GM19328 (cell line): ENCODE measurements at regions not wholly inside any gene's neighbourhood (a gene's known extent, or its start where the extent isn't known, plus 50 kb on each side); places are given as distances from the start of the nearest gene placed in this dataset.
"Not testable (repeated sequence)": the region's sequence is repeated elsewhere in the genome, so short reads cannot be mapped to it uniquely, and the experiment has no call there.

Experiments
- ATAC-seq: cut with Tn5 transposase; IDR thresholded peaks from one replicate; pipeline ENCODE4 v1.9.1; 2021; ENCODE audit warnings: mild to moderate bottlenecking, moderate library complexity; ENCODE audit not compliant: unreplicated experiment

GRCh38 chr14:106062502-106063272, 536.3 kb downstream of the TMEM121 start:
- ATAC-seq: no peak

GRCh38 chr14:106067935-106068334, 541.6 kb downstream of the TMEM121 start:
- no peak for ATAC-seq

DNA sequence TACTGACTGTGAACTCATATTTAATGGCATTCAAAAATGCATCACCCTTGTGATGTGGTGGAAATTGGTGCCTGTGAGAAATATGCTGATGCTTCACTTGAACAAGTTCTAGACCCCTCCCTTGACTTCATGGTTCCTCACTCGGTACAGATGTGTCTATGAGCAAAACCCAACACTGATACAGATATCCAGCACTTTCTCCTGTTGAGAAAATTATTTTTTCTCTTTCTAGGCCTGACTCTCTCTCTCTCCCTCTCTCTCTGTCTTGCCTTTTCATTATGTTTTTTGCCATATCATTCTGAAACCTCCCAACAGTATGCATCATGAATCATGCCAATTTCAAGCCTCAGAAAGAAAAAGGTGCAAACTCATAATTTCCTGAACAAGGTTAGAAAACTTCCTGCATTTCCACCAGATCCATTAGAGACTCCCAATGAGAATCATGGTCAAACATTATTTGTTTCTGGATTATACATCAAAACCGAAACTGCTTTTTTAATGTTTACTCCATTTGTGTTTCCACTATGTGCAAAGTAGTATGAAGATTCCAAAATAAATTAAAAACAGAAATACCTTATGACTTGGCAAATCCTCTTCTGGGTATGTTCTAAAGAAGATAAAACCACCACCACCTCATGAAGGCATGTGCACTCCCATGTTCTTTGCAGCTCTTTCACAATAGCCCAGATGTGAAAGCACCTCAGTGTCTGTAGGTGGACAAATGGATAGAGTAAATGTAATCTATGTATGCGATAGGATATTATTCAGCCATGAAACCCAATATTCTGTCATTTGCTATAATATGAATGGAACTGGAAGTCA, 543.6 kb downstream of the TMEM121 start:
- no peak for ATAC-seq

DNA sequence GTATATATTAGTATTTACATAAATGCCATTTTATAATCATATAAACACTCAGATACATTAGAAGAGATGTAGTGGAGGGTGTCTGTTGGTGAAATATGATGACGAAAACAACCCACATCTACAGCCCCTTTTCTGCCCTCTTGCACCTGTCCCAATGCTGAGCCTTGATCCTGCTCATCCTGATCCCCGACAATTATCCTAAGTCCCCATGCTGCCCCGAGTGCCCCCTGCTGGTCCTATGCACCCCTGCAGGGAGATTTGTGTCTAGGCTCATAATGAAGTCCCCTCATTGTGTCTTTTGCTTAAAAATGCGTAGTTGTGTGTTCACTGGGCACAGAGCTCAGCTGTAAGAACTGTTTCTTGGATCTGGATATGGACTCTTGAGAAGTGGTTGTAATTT, 554.5 kb downstream of the TMEM121 start:
- ATAC-seq: no peak

DNA sequence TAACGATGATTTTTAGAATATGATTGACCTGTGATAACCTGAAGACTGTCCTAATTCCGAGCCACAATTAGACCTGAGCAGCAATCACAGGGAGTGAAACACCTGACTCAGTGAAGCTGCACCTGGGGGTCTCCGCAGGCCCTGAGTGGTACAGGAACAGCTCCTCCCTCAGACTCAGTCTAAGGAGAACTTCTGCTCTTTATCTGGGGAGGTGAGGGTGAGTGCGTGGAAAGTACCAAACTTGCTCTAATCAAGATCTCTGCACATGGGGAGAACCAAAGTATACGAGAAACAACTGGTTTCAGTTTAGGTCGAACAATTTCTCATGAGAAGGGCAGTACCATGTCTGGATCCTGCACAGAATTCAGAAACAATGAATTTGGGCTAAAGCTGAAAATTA, 555.3 kb downstream of the TMEM121 start:
- ATAC-seq: not testable (repeated sequence)

DNA sequence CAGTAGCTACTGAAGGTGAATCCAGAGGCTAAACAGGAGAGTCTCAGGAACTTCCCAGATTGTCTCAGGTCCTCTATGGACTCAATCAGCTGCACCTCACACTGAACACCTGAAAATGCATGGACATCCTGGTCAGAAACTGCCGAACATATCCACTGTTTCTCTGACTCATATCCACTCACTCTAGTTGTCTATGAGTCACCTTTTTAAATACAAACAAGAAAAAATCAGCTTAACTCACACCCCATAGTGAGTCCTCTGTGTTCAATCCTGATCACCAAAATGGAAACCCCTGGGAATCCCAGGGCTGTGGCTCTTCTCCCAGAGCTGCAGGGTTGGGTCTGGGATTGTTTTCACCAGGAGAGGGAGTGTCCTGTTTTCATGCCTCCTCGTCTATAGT, 556.7 kb downstream of the TMEM121 start:
- no peak for ATAC-seq

DNA sequence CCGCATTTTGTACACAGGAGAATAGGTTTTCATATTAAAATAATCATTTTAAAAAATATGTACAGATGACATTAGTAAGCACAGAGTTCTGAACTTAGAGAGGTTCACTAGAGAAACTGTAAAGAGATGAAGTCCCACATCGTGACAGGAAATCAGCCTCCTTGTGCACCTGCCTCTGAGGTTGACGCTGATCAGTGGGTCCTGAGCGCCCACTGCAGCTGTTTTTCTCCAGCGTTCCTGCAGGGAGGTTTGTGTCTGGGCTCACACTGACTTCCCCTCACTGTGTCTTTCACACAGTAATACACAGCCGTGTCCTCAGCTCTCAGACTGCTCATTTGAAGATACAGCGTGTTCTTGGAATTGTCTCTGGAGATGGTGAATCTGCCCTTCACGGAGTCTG, 561.5 kb downstream of the TMEM121 start:
- ATAC-seq: no peak

DNA sequence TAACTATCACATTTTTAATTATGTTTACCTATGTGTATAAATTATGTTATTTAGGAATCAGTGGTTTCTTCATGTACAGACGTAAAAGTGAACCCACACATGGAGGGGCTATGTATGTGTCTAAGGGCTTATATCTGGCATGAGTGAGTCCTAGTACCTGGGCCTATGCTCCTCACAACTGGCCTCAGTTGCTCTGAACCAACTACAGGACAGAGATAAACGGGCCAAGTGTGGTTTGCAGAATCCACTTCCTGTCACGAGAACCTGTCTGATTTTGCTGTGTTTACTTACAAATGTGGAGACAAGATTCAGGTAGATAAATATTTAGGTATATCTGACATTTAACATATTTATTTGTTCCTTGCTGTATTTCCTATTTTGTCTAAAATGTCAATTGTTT, 562.5 kb downstream of the TMEM121 start:
- ATAC-seq: not testable (repeated sequence)

DNA sequence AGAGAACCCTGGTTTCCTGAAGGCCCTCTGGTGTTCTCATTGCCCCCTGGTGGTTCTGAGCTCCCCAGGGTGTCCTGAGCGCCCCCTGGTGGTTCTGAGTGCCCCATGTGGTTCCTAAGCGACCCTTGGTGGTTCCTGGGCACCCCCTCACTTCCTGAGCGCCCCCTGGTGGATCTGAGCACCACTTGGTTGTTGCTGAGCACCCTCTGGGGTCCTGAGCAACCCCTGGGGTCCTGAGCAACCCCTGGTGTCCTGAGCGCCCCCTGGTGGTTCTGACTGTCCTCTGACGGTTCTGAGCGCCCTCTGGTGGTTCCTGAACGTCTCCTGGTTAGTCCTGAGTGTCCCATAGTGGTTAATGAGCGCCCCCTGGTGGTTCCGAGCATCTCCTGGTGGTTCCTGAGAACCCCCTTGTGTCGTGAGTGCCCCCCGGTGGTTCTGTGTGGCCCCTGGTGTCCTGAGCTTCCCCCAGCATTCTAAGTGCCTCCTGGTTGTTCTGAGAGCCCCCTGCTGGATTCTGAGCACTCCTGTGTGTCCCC, 568.3 kb downstream of the TMEM121 start:
- ATAC-seq: no peak

DNA sequence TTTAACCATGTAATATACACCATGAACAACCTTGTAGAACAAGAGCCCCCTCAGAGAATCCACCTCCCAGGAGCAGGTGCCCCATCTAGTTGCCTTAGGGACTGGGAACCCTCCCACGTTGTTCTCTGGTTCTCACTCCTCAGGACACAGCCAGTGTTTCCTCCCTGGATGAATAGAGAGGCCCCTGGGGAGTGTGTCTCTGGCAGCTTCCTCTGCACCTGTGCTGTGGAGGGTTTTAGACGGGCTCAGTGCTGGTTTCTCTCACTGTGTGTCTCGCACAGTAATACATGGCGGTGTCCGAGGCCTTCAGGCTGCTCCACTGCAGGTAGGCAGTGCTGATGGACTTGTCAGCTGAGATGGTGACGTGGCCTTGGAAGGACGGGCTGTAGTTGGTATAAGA, 581.3 kb downstream of the TMEM121 start:
- ATAC-seq: no peak

- no peak for ATAC-seq
Observed at GRCh38 chr14:106109337-106109736, 583.0 kb downstream of the TMEM121 start.

- no peak for ATAC-seq
Observed at GRCh38 chr14:106115401-106115800, 589.0 kb downstream of the TMEM121 start.

DNA sequence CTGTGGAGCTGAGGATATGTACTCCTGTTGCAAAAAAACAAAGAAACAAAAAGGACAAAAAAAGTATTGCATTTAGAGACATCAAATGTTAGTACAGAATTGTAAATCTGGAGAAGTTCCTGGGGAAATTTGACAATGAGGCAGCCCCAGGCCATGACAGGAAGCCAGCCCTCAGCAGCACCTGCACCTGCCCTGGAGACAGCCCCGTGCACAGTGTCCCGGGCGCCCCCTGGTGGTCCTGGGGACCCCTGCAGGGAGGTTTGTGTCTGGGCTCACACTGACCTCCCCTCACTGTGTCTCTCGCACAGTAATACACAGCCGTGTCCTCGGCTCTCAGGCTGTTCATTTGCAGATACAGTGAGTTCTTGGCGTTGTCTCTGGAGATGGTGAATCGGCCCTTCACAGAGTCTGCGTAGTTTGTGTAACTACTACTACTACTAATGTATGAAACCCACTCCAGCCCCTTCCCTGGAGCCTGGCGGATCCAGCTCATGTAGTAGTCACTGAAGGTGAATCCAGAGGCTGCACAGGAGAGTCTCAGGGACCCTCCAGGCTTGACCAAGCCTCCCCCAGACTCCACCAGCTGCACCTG, 590.1 kb downstream of the TMEM121 start:
- ATAC-seq: not testable (repeated sequence)

GRCh38 chr14:106120101-106120500, 593.7 kb downstream of the TMEM121 start:
- no peak for ATAC-seq

DNA sequence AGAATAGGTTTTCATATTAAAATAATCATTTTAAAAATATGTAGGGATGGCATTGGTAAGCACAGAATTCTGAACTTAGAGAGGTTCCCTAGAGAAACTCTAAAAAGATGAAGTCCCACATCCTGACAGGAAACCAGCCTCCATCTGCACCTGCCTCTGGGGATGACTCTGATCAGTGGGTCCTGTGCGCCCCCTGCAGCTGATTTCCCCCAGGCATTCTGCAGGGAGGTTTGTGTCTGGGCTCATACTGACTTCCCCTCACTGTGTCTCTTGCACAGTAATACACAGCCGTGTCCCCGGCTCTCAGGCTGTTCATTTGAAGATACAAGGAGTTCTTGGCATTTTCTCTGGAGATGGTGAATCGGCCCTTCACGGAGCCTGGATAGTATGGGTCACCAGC, 602.9 kb downstream of the TMEM121 start:
- ATAC-seq: no peak

DNA sequence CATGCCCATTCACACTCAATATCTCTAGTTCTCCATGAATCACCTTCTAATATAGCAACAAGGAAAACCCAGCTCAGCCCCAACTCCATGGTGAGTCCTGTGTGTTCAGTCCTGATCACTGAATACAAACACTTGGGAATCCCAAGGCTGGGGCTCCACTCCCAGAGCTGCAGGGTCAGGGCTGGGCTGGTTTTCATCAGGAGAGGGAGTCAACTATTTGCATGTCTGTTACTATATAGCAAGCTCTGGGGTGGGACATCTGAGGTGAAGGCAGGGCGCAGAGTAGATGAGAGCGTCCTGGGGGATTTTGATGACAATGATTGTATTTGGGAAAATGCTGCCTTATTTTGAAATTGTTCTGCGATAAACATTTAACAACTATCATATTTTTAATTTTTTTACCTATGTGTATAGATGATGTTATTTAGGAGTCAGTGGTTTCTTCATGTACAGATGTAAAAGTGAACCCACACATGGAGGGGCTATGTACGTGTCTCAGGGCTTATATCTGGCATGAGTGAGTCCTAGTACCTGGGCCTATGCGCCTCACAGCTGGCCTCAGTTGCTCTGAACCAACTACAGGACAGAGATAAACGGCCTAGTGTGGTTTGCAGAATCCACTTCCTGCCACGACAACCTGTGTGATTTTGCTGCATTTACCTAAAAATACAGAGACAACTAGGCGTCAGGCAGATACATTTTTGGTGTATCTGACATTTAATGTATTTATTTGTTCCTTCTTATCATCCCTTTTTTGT, 603.7 kb downstream of the TMEM121 start:
- ATAC-seq: not testable (repeated sequence)

DNA sequence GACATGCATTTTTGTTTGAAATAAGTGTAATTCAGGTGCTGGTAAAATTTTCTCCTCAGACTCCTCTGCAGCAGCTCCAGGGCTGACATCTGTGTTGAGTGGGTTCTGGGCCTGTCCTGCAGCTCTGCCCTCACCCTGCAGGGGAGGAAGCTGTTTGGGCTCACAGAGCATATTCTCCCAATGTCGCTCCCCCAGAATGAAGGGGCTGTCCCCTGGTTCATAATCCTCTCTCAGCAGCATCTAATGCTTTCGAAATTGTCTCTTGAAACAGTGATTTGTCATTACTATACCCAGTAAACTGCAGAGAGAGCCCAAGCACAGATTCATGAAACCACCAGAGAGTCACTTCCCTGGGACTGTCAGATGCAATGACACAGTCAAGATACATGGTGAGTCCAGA, 606.7 kb downstream of the TMEM121 start:
- not testable (repeated sequence) for ATAC-seq

DNA sequence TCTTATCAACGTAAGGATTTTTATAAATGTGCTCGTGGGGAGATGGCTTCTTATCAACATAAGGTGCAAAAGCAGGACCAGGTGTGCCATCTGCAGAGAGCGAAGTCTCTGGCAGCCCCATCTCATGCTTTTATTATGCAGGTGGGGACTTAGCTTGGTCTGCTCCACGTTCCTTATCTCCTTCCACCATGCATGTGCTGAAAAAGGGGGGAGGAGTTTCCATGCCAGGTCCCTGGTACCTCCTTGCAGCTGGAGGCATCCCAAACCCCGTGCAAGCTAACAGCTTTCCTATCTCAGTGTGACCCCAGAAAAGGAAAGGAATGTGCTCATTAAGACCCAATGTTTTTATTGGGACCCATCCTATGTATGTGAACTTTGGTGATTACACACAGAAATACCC, 608.5 kb downstream of the TMEM121 start:
- ATAC-seq: no peak

- no peak for ATAC-seq
Observed at GRCh38 chr14:106141242-106142220, 615.1 kb downstream of the TMEM121 start.

GRCh38 chr14:106145731-106146130, 619.3 kb downstream of the TMEM121 start:
- ATAC-seq: not testable (repeated sequence)
